ENCODE measurements at regions not wholly inside any gene's neighbourhood (a gene's known extent, or its start where the extent isn't known, plus 50 kb on each side); places are given as distances from the start of the nearest gene placed in this dataset.

DNA sequence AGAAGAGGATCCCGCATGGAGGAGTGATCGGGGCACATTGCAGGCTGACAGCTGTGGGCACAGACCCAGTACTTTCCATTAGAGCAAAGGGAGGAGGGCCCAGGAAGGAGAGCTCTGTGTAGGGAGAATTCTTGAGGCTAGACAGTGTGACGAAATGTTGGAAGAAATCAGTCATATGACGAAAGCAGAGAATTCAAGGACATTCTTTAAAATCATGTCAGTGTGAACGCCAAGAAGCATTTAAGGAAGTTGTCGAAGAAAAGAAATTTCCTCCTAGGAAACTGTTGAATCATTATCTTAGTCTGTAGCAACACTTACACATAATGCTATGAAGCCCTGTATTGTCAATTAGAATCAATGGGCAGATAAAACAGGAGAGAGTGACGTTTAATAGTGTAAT is 191.3 kb upstream of the ADARB2 start:
- TF ChIP-seq ZBTB8A (tag by site-specific recombination; IDR thresholded peaks at IDR 0.05) (no peak), TCF7L2 (IDR thresholded peaks at IDR 0.05; ENCODE audit: borderline replicate concordance, low read depth, low read length) (no peak), YY1 (tag by site-specific recombination; IDR thresholded peaks at IDR 0.05) (no peak), ZNF239 (tag by site-specific recombination; IDR thresholded peaks at IDR 0.05) (no peak), ZNF23 (tag by site-specific recombination; IDR thresholded peaks at IDR 0.05; ENCODE audit: borderline replicate concordance) (no peak), CTCF (tag by site-specific recombination; IDR thresholded peaks at IDR 0.05) (no peak), ZNF24 (tag by site-specific recombination; IDR thresholded peaks at IDR 0.05) (no peak), PRDM1 (tag by site-specific recombination; IDR thresholded peaks at IDR 0.05) (no peak), ZNF114 (tag by site-specific recombination; IDR thresholded peaks at IDR 0.05) (no peak)
- TF ChIP-seq, protein P1, sequence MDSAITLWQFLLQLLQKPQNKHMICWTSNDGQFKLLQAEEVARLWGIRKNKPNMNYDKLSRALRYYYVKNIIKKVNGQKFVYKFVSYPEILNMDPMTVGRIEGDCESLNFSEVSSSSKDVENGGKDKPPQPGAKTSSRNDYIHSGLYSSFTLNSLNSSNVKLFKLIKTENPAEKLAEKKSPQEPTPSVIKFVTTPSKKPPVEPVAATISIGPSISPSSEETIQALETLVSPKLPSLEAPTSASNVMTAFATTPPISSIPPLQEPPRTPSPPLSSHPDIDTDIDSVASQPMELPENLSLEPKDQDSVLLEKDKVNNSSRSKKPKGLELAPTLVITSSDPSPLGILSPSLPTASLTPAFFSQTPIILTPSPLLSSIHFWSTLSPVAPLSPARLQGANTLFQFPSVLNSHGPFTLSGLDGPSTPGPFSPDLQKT (IDR thresholded peaks at IDR 0.05; ENCODE audit: borderline replicate concordance, low read depth, low read length) = no peak
- TF ChIP-seq, protein P2, sequence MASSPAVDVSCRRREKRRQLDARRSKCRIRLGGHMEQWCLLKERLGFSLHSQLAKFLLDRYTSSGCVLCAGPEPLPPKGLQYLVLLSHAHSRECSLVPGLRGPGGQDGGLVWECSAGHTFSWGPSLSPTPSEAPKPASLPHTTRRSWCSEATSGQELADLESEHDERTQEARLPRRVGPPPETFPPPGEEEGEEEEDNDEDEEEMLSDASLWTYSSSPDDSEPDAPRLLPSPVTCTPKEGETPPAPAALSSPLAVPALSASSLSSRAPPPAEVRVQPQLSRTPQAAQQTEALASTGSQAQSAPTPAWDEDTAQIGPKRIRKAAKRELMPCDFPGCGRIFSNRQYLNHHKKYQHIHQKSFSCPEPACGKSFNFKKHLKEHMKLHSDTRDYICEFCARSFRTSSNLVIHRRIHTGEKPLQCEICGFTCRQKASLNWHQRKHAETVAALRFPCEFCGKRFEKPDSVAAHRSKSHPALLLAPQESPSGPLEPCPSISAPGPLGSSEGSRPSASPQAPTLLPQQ (tag by site-specific recombination; IDR thresholded peaks at IDR 0.05) = no peak
